22Rv1 (cell line): ENCODE measurements at regions not wholly inside any gene's neighbourhood (a gene's known extent, or its start where the extent isn't known, plus 50 kb on each side); places are given as distances from the start of the nearest gene placed in this dataset.

Source experiments
- ZFX ChIP-seq: fragments of 450-650 bp; IDR thresholded peaks from 2 replicates; pipeline ENCODE4 v1.6.1; 2017; ENCODE audit warnings: antibody characterized with exemption, borderline replicate concordance
- TF ChIP-seq, protein P1 (sequence below): fragments of 450-650 bp; IDR thresholded peaks from 2 replicates; pipeline ENCODE4 v1.5.1; 2017; ENCODE audit warnings: mild to moderate bottlenecking

DNA sequence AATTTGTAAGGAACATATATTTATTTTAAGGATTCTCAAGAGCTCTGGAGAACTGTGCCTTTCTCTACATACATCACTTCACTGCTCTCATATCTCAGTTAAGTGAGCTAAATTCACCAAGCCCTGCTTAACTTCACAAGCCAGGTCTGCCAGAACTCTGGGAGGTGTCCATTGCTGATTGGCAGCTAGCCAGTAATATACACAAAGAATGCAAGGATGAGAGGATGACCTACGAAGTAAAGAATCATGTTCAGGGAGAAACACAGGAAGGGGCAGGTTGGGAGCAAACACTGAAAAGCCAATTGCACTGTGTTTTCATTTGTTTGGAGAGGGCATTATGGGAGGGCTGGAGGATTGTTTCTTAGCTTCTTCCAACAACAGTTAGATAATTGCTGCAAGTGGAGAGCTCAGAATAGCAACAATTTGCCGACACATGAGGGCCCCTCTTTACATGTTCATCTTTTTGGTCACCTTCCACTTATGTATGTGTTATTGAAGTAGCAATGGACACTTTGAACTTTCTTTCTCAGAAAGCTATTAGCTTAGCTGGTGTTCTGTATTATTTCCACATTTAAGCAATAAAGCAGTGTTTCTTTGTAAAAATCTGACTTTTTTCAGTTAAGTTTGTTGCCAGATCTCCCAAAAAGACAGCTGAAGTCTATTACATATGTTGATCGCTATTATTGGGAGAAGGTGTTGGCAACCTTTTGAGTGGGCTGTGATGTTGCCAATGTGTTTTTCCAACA, 254.8 kb downstream of the LTN1 start:
- TF ChIP-seq, protein P1, sequence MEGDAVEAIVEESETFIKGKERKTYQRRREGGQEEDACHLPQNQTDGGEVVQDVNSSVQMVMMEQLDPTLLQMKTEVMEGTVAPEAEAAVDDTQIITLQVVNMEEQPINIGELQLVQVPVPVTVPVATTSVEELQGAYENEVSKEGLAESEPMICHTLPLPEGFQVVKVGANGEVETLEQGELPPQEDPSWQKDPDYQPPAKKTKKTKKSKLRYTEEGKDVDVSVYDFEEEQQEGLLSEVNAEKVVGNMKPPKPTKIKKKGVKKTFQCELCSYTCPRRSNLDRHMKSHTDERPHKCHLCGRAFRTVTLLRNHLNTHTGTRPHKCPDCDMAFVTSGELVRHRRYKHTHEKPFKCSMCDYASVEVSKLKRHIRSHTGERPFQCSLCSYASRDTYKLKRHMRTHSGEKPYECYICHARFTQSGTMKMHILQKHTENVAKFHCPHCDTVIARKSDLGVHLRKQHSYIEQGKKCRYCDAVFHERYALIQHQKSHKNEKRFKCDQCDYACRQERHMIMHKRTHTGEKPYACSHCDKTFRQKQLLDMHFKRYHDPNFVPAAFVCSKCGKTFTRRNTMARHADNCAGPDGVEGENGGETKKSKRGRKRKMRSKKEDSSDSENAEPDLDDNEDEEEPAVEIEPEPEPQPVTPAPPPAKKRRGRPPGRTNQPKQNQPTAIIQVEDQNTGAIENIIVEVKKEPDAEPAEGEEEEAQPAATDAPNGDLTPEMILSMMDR, result no peak
- no peak for TF ChIP-seq ZFX
